ENCODE measurements at regions not wholly inside any gene's neighbourhood (a gene's known extent, or its start where the extent isn't known, plus 50 kb on each side); places are given as distances from the start of the nearest gene placed in this dataset.

DNA sequence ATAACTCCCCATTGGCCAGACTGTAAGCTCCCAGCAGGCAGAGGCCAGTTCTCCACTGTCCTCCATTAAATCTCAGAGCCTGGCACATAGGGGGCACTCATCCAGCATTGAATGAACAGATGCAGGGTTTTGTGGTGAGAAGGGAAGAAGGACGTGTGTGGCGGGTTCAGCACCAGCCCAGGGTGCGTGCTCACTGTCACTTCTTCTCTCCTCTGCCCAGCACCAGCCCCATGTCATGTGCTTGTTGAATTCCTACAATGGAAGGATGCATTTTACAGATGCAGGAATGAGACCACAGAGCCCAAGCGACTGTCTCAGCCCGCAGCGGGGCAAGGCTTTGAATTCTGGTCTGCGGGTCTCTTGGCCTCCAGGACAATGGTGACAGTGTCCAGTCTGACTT lies 149.9 kb downstream of the CEBPB start:
- H3K27me3 Mint-ChIP-seq: no peaks in the 10 kb centered on the region
- no peaks in the 10 kb centered on the region for H3K36me3 Mint-ChIP-seq (ENCODE audit: insufficient read depth)
- H3K9me3 Mint-ChIP-seq (ENCODE audit: low read depth): no peaks in the 10 kb centered on the region
- no peak overlapping the region for H3K27ac Mint-ChIP-seq
- no peak overlapping the region for H3K4me3 Mint-ChIP-seq (ENCODE audit: low read depth)
- peaks cover 10% of the 10 kb centered on the region for H3K4me1 Mint-ChIP-seq (ENCODE audit: low read depth)
- TF ChIP-seq, protein P1, sequence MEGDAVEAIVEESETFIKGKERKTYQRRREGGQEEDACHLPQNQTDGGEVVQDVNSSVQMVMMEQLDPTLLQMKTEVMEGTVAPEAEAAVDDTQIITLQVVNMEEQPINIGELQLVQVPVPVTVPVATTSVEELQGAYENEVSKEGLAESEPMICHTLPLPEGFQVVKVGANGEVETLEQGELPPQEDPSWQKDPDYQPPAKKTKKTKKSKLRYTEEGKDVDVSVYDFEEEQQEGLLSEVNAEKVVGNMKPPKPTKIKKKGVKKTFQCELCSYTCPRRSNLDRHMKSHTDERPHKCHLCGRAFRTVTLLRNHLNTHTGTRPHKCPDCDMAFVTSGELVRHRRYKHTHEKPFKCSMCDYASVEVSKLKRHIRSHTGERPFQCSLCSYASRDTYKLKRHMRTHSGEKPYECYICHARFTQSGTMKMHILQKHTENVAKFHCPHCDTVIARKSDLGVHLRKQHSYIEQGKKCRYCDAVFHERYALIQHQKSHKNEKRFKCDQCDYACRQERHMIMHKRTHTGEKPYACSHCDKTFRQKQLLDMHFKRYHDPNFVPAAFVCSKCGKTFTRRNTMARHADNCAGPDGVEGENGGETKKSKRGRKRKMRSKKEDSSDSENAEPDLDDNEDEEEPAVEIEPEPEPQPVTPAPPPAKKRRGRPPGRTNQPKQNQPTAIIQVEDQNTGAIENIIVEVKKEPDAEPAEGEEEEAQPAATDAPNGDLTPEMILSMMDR (IDR thresholded peaks at IDR 0.05; ENCODE audit: unreplicated experiment): no peak
- DNase-seq (ENCODE audit: low spot score, unreplicated experiment): no peak

DNA sequence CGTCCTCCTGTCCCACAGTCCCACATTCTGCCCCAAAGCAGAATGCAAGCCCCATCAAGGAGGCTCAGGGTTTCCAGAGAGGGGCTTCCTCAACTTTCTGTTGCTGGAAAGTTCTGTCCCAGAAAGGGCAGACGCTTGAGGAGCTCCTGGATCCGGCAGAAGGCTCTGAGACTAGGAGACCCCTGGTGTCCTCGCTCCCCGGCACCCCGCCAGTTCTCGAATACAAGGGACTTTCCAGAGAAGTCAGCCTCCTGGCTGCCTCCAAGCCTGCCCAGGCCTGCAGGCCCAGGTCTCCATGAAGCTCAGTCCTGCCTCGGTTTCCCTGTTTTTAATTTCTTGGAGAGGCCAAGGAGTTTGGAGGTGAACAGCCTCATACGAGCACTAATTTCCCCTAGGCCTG lies 150.4 kb downstream of the CEBPB start:
- H3K9me3 Mint-ChIP-seq (ENCODE audit: low read depth): no peaks in the 10 kb centered on the region
- TF ChIP-seq, protein P1 (IDR thresholded peaks at IDR 0.05; ENCODE audit: unreplicated experiment): no peak
- no peaks in the 10 kb centered on the region for H3K36me3 Mint-ChIP-seq (ENCODE audit: insufficient read depth)

DNA sequence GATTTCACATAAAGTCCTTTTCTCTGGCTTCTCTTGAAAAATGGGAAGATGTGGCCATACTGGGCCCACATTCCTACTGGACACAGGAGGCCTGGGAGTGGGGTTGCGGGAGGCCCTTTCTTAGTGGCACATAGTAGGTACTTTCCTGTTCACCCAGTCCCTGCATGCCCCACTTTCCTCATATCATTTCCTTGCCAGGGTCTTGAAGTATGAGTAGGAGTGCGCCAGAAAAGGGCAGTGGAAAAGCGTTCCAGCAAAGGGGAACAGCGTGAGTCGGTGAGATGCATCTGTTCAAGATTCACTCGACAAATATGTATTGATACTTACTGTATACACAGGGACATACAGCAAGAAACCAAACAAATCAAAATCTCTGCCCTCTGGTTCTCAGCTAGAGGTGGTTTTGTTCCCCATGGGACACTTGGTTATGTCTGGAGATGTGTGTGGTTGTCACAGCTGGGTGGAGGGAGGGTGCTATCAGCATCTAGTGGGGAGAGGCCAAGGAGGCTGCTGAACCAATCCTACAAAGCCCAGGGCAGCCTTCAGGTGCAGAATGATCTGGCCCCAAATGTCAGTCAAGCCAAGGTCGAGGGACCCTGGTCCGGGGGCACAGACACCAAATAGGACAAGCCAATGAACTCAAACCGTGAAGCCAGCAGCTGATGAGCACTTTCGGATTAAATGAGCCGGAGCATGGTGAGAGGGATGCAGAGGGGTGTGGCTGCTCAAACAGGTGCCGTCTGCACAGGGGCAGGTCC lies 151.4 kb downstream of the CEBPB start:
- Mint-ChIP-seq H3K9me3 (ENCODE audit: low read depth) (no peaks in the 10 kb centered on the region), H3K4me3 (ENCODE audit: low read depth) (no peak overlapping the region), H3K27me3 (peaks cover 5% of the 10 kb centered on the region), H3K4me1 (ENCODE audit: low read depth) (peaks cover 10% of the 10 kb centered on the region), H3K27ac (no peak overlapping the region), H3K36me3 (ENCODE audit: insufficient read depth) (no peaks in the 10 kb centered on the region)
- TF ChIP-seq, protein P1 (IDR thresholded peaks at IDR 0.05; ENCODE audit: unreplicated experiment): no peak
- no peak for DNase-seq (ENCODE audit: low spot score, unreplicated experiment)

More for the DNA sequence above, 150.4 kb downstream of the CEBPB start:
- H3K4me3 Mint-ChIP-seq (ENCODE audit: low read depth): no peak overlapping the region
- peaks cover under 1% of the 10 kb centered on the region for H3K27me3 Mint-ChIP-seq
- no peak for DNase-seq (ENCODE audit: low spot score, unreplicated experiment)
- H3K27ac Mint-ChIP-seq: no peak overlapping the region
- H3K4me1 Mint-ChIP-seq (ENCODE audit: low read depth): peaks cover 10% of the 10 kb centered on the region

DNA sequence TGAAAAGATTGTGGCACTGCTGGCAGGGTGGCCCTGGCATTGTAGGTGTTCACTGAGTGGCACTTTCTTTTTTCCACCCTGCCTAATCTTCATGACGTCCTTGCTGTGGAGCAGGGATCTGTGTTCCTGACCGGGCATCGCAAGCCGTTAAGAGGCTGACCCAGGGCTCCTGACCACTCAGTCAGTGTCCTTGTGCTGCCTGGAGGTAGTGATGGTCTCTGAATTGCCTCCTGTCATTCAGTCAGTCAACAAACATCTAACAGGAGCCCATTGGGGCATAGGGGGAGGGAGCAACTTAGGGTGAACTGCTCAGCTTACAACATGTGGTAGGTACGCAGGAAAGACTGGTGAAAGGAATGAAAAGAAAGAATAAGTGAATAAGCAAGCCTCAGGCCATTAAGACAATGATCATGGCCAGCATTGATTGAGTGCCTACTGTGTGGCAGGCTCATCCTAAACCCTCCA lies 152.0 kb downstream of the CEBPB start:
- no peak for DNase-seq (ENCODE audit: low spot score, unreplicated experiment)
- Mint-ChIP-seq H3K36me3 (ENCODE audit: insufficient read depth) (no peaks in the 10 kb centered on the region), H3K27me3 (peaks cover 5% of the 10 kb centered on the region), H3K27ac (no peak overlapping the region), H3K4me1 (ENCODE audit: low read depth) (peaks cover 10% of the 10 kb centered on the region), H3K9me3 (ENCODE audit: low read depth) (no peaks in the 10 kb centered on the region), H3K4me3 (ENCODE audit: low read depth) (no peak overlapping the region)
- TF ChIP-seq, protein P1 (IDR thresholded peaks at IDR 0.05; ENCODE audit: unreplicated experiment): no peak

DNA sequence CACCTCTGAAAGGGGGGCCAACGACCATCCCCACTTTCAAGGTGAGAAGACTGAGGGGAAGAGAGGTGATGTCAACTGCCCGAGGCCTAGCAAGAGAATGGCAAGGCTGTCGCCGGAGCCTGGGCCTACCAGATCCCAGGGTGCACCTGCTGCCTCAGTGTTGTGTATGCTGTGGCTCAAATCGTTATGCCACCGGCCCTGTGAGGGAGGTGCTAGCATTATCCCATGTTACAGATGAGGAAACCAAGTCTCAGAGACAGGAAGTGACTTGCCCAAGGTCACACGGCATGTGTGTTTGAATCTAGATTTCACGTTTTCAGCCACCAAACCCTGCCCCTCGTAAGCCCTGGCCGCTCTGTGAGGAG lies 152.5 kb downstream of the CEBPB start:
- no peak for DNase-seq (ENCODE audit: low spot score, unreplicated experiment)
- H3K4me1 Mint-ChIP-seq (ENCODE audit: low read depth): peaks cover 8% of the 10 kb centered on the region
- H3K27ac Mint-ChIP-seq: no peak overlapping the region
- no peak overlapping the region for H3K4me3 Mint-ChIP-seq (ENCODE audit: low read depth)
- TF ChIP-seq, protein P1 (IDR thresholded peaks at IDR 0.05; ENCODE audit: unreplicated experiment): no peak
- peaks cover 5% of the 10 kb centered on the region for H3K27me3 Mint-ChIP-seq
- no peaks in the 10 kb centered on the region for H3K9me3 Mint-ChIP-seq (ENCODE audit: low read depth)
- no peaks in the 10 kb centered on the region for H3K36me3 Mint-ChIP-seq (ENCODE audit: insufficient read depth)

All from progenitor cell of endocrine pancreas (in vitro differentiated cells).